Nephron (organoid): ENCODE measurements at regions not wholly inside any gene's neighbourhood (a gene's known extent, or its start where the extent isn't known, plus 50 kb on each side); places are given as distances from the start of the nearest gene placed in this dataset.
A peak's percentile ranks its signal among the peaks of the same experiment; 100 is the strongest.

Experiments used
- H3K27ac Mint-ChIP-seq, 3 experiments: 2 replicates each; pipeline ENCODE4 v1.8.0; 2020; ENCODE audit warnings: mixed read lengths in 3 of 3, mild to moderate bottlenecking in 2 of 3, moderate library complexity in 1 of 3
- H3K27me3 Mint-ChIP-seq: 2 replicates; pipeline ENCODE4 v1.8.0; 2021; ENCODE audit warnings: low read depth, mild to moderate bottlenecking, moderate library complexity, mixed read lengths
- H3K36me3 Mint-ChIP-seq: 2 replicates; pipeline ENCODE4 v1.8.0; 2020; ENCODE audit warnings: low read depth, mixed read lengths
- H3K4me1 Mint-ChIP-seq: 2 replicates; pipeline ENCODE4 v1.8.0; 2020; ENCODE audit warnings: mixed read lengths
- H3K4me3 Mint-ChIP-seq, 3 experiments: 2 replicates each; pipeline ENCODE4 v1.8.0; 2020; ENCODE audit warnings: mild to moderate bottlenecking in 3 of 3, mixed read lengths in 3 of 3, moderate library complexity in 2 of 3
- H3K9me3 Mint-ChIP-seq: 2 replicates; pipeline ENCODE4 v1.8.0; 2020; ENCODE audit warnings: mixed read lengths
- CTCF ChIP-seq, 3 experiments: fragments of 200-600 bp; sonication (generic); IDR thresholded peaks; one replicate each; pipeline ENCODE4 v1.5.0; 2021; ENCODE audit warnings: antibody characterized with exemption in 3 of 3; ENCODE audit not compliant: unreplicated experiment in 3 of 3

GRCh38 chr21:39088831-39089380 is 94.3 kb downstream of the PSMG1 start:
- TF ChIP-seq CTCF (IDR thresholded peaks at IDR 0.05; ENCODE audit: unreplicated experiment in 3 of 3) = no peak
- Mint-ChIP-seq H3K36me3 (no peaks in the 10 kb centered on the region), H3K4me3 (no peak overlapping the region), H3K27me3 (peaks cover 11% of the 10 kb centered on the region), H3K9me3 (peaks cover 4% of the 10 kb centered on the region), H3K27ac (peak overlapping the region in 2 of 3 experiments; percentile 30 to 43), H3K4me1 (peaks cover 14% of the 10 kb centered on the region)

- no peaks in the 10 kb centered on the region for H3K36me3 Mint-ChIP-seq
- TF ChIP-seq CTCF (IDR thresholded peaks at IDR 0.05; ENCODE audit: unreplicated experiment in 3 of 3) = no peak
- peaks cover 18% of the 10 kb centered on the region for H3K27me3 Mint-ChIP-seq
- H3K4me3 Mint-ChIP-seq = no peak overlapping the region
- peaks cover 4% of the 10 kb centered on the region for H3K9me3 Mint-ChIP-seq
- H3K27ac Mint-ChIP-seq = peak overlapping the region in 2 of 3 experiments; percentile 23 to 41
- peaks cover 19% of the 10 kb centered on the region for H3K4me1 Mint-ChIP-seq
Measured at GRCh38 chr21:39088031-39088370, 95.2 kb downstream of the PSMG1 start.

GRCh38 chr21:39087238-39088030 is 95.8 kb downstream of the PSMG1 start:
- Mint-ChIP-seq H3K4me3 (no peak overlapping the region), H3K9me3 (peaks cover 4% of the 10 kb centered on the region), H3K27me3 (peaks cover 21% of the 10 kb centered on the region), H3K36me3 (no peaks in the 10 kb centered on the region), H3K4me1 (peaks cover 21% of the 10 kb centered on the region), H3K27ac (peak overlapping the region in 2 of 3 experiments; percentile 23 to 41)
- no peak for TF ChIP-seq CTCF (IDR thresholded peaks at IDR 0.05; ENCODE audit: unreplicated experiment in 3 of 3)

GRCh38 chr21:39086547-39086946 is 96.7 kb downstream of the PSMG1 start:
- Mint-ChIP-seq H3K27me3 (peaks cover 21% of the 10 kb centered on the region), H3K9me3 (peaks cover 4% of the 10 kb centered on the region), H3K4me1 (peaks cover 19% of the 10 kb centered on the region), H3K36me3 (no peaks in the 10 kb centered on the region), H3K4me3 (no peak overlapping the region), H3K27ac (no peak overlapping the region)
- no peak for TF ChIP-seq CTCF (IDR thresholded peaks at IDR 0.05; ENCODE audit: unreplicated experiment in 3 of 3)

GRCh38 chr21:39085843-39086405 is 97.3 kb downstream of the PSMG1 start:
- H3K36me3 Mint-ChIP-seq = no peaks in the 10 kb centered on the region
- H3K4me1 Mint-ChIP-seq = peaks cover 17% of the 10 kb centered on the region
- peaks cover 25% of the 10 kb centered on the region for H3K27me3 Mint-ChIP-seq
- no peak overlapping the region for H3K27ac Mint-ChIP-seq
- H3K4me3 Mint-ChIP-seq = no peak overlapping the region
- TF ChIP-seq CTCF (IDR thresholded peaks at IDR 0.05; ENCODE audit: unreplicated experiment in 3 of 3) = no peak
- H3K9me3 Mint-ChIP-seq = peaks cover 4% of the 10 kb centered on the region
